ENCODE measurements at regions not wholly inside any gene's neighbourhood (a gene's known extent, or its start where the extent isn't known, plus 50 kb on each side); places are given as distances from the start of the nearest gene placed in this dataset.

GRCh38 chr2:107001062-107001461 lies 115.1 kb upstream of the ST6GAL2 start:
- Histone ChIP-seq H2AFZ (ENCODE audit: low read depth) (no peak overlapping the region), H3K9me3 (no peaks in the 10 kb centered on the region), H3K4me2 (peak overlapping the region; percentile 39; the same call in 1 of the 2 replicates), H3F3A (replicated peaks; ENCODE audit: insufficient read depth) (peaks cover 28% of the 10 kb centered on the region), H3K9ac (no peak overlapping the region), H3K9me2 (no peaks in the 10 kb centered on the region), H3K79me2 (ENCODE audit: insufficient read depth) (no peaks in the 10 kb centered on the region), H3K4me3 (ENCODE audit: low read depth in 2 of 2, low read length in 1 of 2) (no peak overlapping the region), H3K27me3 (ENCODE audit: insufficient read depth) (no peaks in the 10 kb centered on the region), H3K36me3 (replicated peaks in 1 of 2; ENCODE audit: control insufficient read depth in 1 of 2, insufficient read depth in 2 of 2, low read length in 1 of 2) (no peaks in the 10 kb centered on the region), H3K27ac (ENCODE audit: low read depth in 2 of 2, low read length in 1 of 2) (no peak overlapping the region; a peak in 1 of 4 replicates), H4K20me1 (ENCODE audit: insufficient read depth) (no peaks in the 10 kb centered on the region), H3K4me1 (ENCODE audit: control insufficient read depth in 1 of 2, insufficient read depth in 2 of 2, low read depth in 1 of 2, low read length in 1 of 2) (peaks cover 7 to 9% of the 10 kb centered on the region in 2 experiments)
- no peak for TF ChIP-seq RFX5 (IDR thresholded peaks at IDR 0.05; ENCODE audit: low read length)
- no peak for TF ChIP-seq NFIC (IDR thresholded peaks at IDR 0.05; ENCODE audit: borderline replicate concordance)
- TF ChIP-seq MEF2A (IDR thresholded peaks at IDR 0.05; ENCODE audit: borderline replicate concordance, low read depth) = no peak
- no peak for TF ChIP-seq ELF1 (IDR thresholded peaks at IDR 0.05)
- no peak for TF ChIP-seq SMC3 (IDR thresholded peaks at IDR 0.05; ENCODE audit: low read depth, low read length)
- no peak for TF ChIP-seq ZBTB33 (IDR thresholded peaks at IDR 0.05; ENCODE audit: borderline replicate concordance, low read depth)
- no peak for TF ChIP-seq USF1 (IDR thresholded peaks at IDR 0.05; ENCODE audit: borderline replicate concordance, low read depth)
- TF ChIP-seq EP300 (IDR thresholded peaks at IDR 0.05; ENCODE audit: borderline replicate concordance in 1 of 2, low read depth in 1 of 2, low read length in 1 of 2) = no peak
- no peak for TF ChIP-seq EZH2phosphoT487 (IDR thresholded peaks at IDR 0.05; ENCODE audit: borderline replicate concordance, low read depth)
- TF ChIP-seq RAD21 (IDR thresholded peaks at IDR 0.05; ENCODE audit: low read length) = no peak
- TF ChIP-seq TEAD4 (IDR thresholded peaks at IDR 0.05; ENCODE audit: borderline replicate concordance, insufficient read depth) = no peak
- TF ChIP-seq YY1 (IDR thresholded peaks at IDR 0.05; ENCODE audit: low read depth) = no peak
- no peak for TF ChIP-seq GATA2 (CRISPR knock-in tag; IDR thresholded peaks at IDR 0.05)
- TF ChIP-seq USF2 (IDR thresholded peaks at IDR 0.05; ENCODE audit: borderline replicate concordance, low read depth, low read length) = no peak
- TF ChIP-seq MAX (IDR thresholded peaks at IDR 0.05; ENCODE audit: low read depth) = no peak
- TF ChIP-seq FOSL2 (IDR thresholded peaks at IDR 0.05; ENCODE audit: borderline replicate concordance, low read depth) = no peak
- no peak for TF ChIP-seq FOXJ3 (CRISPR knock-in tag; IDR thresholded peaks at IDR 0.05)
- no peak for DNase-seq
- 32% methylated on average over 2 of the region's 2 CpGs for WGBS (ENCODE audit: low lambda C conversion rate)
- CTCF ChIA-PET = no interaction called here
- POLR2A ChIA-PET = no interaction called here

All from SK-N-SH (cell line).